A204.1 (cell line): ENCODE measurements at regions not wholly inside any gene's neighbourhood (a gene's known extent, or its start where the extent isn't known, plus 50 kb on each side); places are given as distances from the start of the nearest gene placed in this dataset.
"Not testable (repeated sequence)": the region's sequence is repeated elsewhere in the genome, so short reads cannot be mapped to it uniquely, and the experiment has no call there.

ENCODE experiments used
- FAIRE-seq: peaks from 2 replicates; lab custom pipeline; 2012; peaks lifted over from hg19 to GRCh38; lab: Jason Lieb, UNC

DNA sequence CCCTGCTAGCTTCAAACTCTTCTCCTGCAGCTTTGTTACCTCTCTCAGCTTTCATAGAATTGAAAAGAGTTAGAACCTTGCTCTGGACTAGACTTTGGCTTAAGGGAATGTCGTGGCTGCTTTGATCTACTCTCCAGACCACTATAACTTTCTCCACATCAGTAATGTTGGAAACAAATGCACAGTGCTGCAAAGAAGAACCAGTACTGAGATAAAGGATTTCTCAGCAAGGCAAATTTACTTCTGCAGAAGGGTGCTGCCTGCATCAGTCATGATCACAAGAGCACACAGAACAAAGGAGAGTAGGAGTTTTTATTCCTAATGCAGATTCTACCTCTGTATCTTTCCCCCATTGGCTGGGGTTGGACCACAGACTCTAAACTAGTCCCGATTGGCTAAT is 621.6 kb upstream of the CHRM3 start:
- no peak for FAIRE-seq

DNA sequence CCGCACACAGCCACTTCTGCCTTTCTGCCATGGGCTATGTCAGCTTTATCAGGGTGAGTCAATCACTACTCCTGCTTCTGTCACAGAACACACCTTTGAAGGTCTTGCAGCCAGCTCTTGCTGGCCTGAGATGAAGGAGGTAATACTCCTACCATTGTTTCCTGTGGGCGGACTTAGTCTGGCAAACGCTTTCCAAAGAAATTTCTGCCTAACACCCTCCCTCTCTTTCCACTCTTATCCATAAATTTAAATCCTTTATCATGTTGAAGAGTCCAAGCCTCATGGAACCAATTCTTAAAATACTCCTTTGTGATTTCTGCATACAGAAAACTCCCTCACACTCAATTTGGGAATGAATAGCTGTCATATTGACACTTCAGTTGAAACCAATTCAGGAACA is 633.1 kb upstream of the CHRM3 start:
- FAIRE-seq: no peak

DNA sequence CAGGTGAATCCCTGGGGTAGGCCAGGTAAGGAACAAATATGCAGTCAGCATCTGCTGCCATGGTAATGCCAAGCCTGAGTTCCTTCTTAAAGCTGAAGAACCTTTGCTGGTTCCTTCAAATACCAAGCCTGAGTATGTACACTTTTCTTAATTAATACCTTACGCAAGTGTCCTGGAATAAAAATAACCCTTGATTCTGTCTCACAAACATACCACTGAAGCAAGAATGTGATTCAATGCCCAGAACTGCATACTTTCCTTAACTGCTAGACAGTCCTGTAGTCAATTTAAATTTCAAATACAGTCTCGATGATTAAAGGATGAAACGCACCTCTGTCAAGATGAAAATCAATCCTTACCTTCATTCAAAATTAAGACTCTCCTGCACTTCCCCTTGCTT is 634.0 kb upstream of the CHRM3 start:
- FAIRE-seq: no peak

DNA sequence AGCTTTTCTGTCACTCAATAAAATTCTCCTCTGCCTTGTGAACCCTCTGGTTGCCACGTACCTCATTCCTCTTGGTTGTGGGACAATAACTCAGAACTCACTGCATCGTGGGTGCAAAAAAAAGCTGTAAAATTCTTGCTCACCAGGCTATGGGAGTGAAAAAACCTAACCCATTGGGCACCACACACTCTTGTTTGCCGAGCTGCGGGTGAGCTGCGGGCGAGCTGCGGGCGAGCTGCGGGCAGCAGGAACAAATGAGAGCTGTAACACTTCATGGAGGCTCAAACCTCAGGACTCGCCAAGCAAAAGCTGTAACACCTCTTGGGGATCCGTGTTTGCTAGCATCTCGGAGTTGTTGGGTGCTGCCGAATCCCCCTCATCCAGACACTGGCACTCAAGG is 641.3 kb upstream of the CHRM3 start:
- FAIRE-seq: no peak

DNA sequence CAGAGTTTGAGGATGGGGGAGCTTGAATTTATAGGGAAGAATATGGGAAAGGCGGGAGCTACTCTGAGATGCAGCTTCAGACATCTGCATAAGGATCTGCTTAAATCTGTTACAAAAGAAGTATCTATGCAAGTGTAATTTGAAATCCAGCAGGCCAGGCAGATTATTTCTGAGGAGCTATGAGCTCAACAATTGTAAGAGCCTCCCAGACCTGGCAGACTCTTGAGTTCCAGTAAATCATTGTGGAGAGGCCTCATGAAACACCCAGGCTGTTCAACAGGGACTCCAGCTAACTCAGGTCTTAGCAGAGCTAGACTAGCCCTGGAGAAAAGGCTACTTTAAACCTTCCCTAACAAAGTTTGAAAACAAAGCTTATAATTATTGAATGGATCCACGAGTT is 647.5 kb upstream of the CHRM3 start:
- FAIRE-seq: no peak

DNA sequence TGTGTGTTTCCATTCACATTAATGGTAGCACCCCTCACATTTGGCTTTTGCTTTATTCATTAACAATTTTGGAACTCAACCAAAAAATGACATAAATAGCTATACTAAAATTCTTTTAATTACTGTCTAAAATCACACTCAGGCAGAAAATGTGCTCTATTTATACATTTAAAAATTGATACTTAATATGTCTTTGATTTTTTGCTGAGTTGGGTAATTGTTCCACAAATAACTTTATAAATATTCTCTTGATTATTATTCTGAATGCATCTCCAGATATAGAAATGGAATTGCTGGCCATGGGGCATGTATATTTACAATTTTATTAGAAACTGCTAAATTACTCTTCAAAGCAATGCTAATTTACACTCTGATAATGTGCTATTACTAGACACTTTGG is 658.7 kb upstream of the CHRM3 start:
- FAIRE-seq: no peak

DNA sequence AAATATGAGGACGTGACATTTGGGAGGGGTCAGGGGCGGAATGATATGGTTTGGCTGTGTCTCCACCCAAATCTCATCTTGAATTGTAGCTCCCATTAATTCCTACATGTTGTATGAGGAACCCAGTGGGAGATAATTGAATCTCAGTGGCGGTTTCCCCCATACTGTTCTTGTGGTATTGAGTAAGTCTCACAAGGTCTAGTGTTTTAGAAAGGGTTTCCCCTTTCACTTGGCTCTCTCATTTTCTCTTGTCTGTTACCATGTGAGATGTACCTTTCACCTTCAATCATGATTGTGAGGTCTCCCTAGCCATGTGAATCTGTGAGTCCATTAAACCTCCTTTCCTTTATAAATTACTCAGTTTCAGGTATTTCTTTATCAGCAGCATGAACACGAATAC is 663.6 kb upstream of the CHRM3 start:
- FAIRE-seq: no peak

DNA sequence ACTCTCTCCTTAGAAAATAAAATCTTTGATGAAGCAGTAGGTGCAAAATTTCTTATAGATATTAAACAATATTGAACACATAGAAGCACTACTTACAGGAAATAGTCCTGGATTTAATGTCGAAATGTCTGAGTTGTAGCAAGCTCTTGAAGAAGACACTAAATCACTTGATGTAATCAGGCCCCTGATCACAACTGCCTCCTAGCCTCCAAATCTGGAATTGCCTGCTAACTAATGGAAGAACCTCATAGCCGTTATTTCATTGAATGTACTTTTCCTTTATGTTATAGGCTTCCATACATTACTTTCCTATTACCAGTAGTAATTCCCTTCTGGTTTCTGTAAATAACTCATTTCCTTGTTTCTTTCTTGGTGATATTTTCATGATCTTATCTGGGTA is 675.7 kb upstream of the CHRM3 start:
- FAIRE-seq: no peak

DNA sequence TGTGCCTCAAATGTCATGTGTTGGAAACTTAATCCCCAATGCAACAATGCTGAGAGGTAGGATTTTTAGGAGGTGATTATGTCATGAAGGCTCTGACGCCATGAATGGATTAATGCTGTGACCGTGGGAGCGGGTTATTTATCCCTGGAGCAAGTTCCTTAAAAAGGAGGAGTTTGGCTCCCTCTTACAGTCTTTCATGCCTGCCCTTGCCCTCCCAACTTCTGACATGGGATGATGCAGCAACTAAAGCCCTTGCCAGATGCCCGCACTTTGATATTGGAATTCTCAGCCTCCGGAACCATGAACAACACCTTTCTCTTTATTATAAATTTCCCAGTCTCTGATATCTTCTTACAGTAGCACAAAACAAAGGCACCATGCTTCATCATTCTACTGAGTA is 685.3 kb upstream of the CHRM3 start:
- FAIRE-seq: no peak

DNA sequence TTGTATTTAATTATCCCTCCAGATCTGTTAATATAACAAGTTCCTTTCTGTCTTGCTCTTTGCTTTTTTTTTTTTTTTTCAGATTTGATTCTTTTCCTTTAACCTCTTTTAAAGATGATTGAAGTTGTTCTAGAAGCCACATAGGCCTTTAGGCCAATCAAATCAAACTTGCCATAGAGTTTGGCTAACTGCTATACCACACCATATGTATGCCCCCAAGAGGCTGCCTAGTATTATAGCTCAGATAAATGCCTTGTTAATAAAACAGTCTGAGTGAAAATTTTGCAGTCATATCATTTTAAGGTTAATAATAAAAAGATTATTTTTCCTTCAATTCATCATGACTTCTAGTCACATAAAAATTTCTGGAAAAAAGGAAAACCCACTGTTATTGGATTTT is 696.0 kb upstream of the CHRM3 start:
- FAIRE-seq: peak; percentile 14

DNA sequence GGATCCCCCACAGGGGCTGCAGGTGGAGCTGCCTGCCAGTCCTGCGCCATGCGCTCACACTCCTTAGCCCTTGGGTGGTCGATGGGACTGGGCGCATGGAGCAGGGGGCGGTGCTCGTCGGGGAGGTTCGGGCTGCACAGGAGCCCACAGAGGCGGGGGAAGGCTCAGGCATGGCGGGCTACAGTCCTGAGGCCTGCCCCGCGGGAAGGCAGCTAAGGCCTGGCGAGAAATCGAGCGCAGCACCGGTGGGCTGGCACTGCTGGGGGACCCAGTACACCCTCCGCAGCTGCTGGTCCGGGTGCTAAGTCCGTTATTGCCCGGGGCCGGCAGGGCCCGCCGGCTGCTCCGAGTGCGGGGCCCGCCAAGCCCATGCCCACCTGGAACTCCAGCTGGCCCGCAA is 701.8 kb upstream of the CHRM3 start:
- FAIRE-seq: not testable (repeated sequence)

DNA sequence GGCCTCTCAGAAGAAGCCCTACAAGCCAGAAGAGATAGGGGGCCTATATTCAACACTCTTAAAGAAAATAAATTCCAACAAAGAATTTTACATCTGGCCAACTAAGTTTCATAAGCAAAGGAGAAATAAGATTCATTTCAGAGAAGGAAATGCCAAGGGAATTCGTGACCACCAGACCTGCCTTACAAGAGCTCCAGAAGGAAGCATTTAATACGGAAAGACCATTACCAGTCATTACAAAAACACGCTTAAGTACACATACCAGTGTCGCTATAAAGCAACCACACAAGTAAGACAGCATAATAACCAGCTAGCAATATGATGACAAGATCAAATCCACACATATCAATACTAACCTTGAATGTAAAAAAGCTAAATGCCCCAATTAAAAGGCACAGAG is 704.9 kb upstream of the CHRM3 start:
- FAIRE-seq: no peak

DNA sequence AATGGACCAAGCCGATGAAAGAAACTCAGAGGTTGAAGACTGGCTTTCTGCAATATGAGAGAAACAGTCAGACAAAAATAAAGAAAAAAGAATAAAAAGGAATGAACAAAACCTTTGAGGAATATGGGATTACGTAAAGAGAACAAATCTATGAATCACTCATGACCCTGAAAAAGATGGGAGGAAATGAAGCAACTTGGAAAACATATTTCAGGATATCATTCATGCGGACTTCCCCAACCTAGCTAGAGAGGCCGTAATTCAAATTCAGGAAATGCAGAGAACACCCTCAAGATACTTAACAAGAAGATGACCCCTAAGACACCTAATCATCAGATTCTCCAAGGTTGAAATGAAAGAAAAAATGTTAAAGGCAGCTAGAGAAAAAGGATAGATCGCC is 705.3 kb upstream of the CHRM3 start:
- no peak for FAIRE-seq

DNA sequence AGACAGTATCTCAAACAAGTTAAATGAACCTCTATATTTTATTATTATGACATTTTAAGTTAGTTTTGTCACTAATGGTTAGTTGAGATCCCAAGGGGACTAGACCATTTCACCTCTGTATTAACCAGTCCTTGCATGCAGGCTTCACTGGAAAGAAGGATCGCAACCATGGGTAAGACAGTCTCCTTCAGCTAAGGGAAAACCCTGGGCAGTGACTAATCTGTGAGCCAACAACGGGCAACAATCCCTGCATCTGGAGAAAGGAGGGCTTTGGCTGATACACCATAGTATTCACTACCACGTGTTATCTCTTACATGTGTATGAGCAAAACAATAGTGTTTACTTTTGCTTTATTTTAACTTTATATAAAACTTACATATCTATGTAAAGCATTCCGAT is 708.8 kb upstream of the CHRM3 start:
- FAIRE-seq: no peak

DNA sequence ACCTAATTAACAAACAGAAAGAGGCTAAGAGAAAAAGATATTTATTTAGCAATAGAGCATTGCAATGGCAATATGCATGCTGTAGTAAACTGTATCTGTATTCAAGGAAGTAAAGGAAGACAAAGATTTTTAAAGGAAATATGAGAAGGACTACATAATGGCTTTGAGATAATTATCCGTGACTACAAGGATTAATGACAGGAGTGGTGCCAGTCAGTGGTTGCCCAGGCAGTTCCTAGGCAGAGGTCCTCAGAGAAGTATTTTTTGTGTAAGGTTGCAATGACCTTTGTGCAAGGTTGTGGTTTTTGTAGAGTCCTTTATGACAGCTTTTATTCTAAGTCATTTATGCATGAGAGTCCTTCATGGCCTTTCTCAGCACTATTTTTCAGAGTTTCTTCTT is 711.1 kb upstream of the CHRM3 start:
- no peak for FAIRE-seq

DNA sequence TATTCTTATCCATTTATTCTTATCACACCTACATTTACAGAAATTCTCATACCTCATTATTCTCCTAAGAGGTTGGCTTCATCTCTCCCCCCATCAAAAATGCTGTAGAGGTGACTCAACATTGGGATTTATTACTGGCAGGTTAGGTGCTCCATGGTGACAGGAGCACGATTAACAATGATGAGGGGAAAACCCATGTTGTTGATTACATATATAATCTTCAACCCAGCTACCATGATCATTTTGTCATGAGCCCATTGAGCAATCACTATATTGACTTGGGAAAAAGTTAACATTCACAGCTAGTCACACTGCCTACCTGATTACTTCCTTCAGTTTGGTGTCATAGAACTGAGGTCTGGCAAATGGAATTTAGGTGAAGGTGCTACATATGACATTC is 712.1 kb upstream of the CHRM3 start:
- FAIRE-seq: no peak

DNA sequence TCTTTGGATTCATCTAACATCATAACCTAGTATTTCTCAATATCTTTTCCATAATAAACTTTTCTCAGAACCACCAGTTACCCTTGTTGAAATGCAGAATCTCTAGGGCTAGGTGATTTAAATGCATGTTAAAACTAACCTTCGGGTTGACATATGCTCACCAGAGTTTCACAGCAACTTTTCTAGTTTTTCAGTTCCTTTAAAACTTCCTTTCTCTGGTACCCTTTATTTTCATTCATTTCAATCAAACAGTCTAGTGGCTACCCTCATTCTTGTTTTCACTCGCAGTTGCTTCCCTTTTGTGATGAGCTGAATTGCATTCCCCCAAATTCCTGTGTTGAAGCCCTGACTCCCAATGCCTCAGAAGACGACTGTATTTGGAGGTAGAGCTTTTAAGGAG is 712.8 kb upstream of the CHRM3 start:
- no peak for FAIRE-seq

DNA sequence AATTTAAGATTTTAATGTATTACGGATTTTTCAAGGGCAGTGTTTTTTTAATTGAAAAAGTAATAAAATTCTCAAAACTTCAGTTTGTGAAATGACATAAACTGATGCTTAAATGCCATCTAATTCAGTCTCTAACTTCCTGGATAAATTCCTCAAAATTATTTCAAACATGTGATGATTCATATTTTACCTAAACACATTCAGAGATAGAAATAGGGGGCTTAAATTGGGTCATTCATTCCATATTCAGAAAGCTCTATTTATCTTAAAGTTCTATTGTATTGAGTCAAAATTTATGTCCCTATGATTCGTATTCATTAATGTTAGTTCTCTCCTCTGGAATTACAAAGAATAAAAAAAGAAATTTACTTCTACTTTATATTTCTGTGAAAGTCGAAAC is 713.6 kb upstream of the CHRM3 start:
- peak; percentile 41 for FAIRE-seq

DNA sequence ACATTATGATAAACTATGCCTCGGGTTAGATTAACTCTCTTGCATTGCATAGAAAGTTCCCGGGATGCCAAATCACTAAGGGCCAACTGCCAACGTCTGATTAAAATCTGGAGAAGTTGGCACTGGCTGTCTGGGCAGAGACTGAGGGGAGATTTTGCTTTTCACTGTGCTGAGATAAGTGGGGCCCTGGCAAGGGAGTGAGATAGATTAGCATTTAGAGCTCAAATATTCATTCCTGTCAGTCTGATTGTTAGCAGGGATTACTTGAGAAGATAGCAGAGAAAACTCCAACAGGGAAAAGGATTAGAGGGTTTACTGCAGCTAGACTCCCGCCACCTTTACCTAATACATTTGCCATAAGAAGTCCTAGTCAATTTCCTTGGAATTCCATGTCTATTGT is 714.1 kb upstream of the CHRM3 start:
- FAIRE-seq: no peak

DNA sequence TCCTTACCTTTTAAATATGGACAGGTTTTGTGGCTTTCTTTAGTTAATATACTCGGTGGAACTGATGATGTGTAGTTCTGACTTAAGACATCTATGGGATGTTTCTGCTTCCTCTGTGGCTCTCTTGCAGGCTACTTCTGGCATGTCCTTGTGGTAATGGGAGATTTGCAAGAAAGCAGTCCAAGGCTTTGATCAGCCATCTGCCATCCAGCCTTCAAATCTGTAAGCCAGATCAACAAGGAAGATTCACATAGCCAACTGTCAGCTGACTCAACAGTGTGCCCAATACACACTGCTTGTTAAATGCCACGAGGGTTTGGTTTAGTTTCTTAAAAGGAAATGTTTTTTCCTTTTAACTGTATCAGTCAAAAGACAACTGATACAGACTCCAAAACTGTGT is 722.2 kb upstream of the CHRM3 start:
- FAIRE-seq: no peak

DNA sequence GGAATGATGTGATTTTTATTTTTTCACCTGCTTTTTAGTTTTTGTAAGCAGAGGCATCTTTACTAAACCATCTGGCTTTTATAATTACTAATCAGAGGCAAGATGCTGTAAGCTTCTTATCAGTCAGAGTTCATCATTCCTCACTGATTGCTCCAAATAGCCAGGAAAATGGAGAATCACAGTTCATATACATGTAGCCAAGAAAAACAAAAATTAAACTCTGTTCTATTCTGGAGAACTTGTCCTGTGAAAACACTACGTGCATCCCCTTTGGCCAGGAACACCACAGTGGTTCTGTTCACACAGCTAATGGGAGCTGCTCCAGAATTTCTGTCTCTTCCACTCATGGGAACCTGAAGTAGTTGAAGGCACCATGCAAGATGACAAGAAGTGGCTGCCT is 725.5 kb upstream of the CHRM3 start:
- no peak for FAIRE-seq

DNA sequence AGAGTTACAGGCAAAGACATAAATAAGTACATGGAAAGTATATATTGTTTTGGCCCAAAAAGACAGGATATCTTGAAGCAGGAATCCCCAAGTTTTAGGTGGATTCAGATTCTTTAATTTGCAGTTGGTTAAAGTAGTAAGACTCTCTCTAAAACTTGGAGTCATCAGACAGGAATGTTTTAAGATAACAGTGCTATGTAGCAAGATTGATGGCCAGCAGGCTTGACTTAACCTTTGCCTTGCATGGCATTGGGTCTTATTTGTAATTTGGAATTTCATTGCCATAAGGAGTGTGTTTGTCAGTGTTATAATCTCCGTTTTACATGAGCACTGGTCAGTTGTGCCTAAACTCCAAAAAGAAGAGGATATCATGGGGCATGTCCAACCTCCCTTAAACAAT is 727.6 kb upstream of the CHRM3 start:
- no peak for FAIRE-seq

DNA sequence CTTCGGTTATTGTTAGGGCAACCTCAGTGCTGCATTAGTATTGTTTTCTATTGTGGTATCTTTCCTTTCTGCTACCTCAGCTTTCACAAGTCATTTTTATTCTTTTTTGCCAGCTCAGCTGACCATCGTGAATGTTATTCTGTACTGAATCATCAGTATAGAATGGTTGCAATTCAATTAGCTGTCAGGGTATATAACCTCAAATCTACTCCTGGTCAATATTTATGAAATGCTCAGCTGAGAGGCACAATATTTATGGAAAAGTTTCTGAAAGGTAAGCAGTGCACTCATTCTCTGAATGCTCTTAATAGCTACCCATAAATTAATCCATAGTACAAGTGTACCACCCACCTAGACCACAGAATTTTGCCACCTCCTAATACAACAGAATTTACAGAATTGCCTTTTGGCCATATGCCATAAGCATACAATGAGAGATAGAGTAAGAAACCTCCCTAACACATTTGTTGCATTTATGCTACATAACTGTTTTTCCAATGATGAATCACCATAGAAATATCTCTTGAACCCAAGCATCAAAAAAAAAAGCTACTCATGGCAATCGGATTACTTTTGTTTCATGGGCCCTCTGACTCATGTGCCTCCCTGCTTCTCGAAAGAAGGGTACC is 732.6 kb upstream of the CHRM3 start:
- FAIRE-seq: no peak

DNA sequence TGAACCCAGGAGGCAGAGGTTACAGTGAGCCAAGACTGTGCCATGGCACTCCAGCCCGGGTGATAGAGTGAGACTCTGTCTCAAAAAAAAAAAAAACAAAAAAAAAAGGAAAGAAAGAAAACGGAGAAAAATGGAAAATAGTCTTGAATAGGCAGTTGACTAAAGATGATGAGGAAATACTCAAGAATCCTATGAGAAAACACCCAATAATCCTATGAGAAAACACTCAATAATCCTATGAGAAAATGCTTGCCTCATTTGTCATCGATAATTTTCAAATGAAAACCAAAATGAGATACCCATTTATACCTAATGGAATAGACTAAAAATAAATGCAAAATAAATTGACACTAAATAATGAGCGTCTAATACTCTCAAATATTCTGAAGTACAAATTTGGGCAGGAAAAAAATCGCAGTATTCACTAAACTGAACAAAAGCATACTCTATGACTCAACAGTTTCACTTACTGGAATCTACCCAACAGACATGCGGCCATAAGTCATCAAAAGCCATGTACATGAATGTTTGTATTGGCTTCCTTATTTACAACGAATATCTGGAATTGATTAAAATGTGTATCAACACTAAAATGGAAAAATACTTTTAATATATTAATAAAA is 733.9 kb upstream of the CHRM3 start:
- FAIRE-seq: no peak

DNA sequence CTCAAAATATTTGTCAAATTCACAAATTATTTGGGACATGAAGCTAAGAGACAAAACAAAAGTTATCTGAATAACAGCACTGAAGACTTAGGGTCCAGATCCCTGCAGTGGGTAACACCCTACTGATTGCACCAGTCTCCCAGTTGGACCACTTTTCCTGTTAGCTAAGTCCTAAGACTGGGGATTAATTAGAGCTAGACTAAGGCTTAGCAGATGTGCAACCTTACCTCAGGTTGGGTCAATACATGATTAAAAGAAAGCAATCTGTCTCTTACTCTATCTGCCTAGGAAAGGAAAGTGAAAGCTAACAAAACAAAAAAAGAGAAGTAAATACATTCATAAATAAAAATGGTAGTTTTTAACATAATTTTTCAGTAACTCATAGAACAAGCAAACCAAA is 737.2 kb upstream of the CHRM3 start:
- FAIRE-seq: no peak
